IPS-15b (cell line): ENCODE measurements at regions not wholly inside any gene's neighbourhood (a gene's known extent, or its start where the extent isn't known, plus 50 kb on each side); places are given as distances from the start of the nearest gene placed in this dataset.

Source experiments
- H3K27me3 ChIP-seq: one replicate; pipeline ENCODE4 v1.6.1; 2013; ENCODE audit warnings: low read length; ENCODE audit not compliant: control insufficient read depth, insufficient read depth
- H3K36me3 ChIP-seq: one replicate; pipeline ENCODE4 v1.6.1; 2013; ENCODE audit warnings: low read length; ENCODE audit not compliant: control insufficient read depth, insufficient read depth
- H3K4me1 ChIP-seq: one replicate; pipeline ENCODE4 v1.6.1; 2013; ENCODE audit warnings: mild to moderate bottlenecking, low read length; ENCODE audit not compliant: control insufficient read depth, insufficient read depth
- H3K4me3 ChIP-seq: one replicate; pipeline ENCODE4 v1.5.1; 2013; ENCODE audit warnings: low read depth, low read length
- H3K9ac ChIP-seq: one replicate; pipeline ENCODE4 v1.6.1; 2013; ENCODE audit warnings: low read depth, mild to moderate bottlenecking, low read length
- H3K9me3 ChIP-seq: one replicate; pipeline ENCODE4 v1.6.1; 2013; ENCODE audit warnings: mild to moderate bottlenecking, low read length; ENCODE audit not compliant: control insufficient read depth, insufficient read depth

- Histone ChIP-seq H3K27me3 (no peaks in the 10 kb centered on the region), H3K9ac (no peak overlapping the region), H3K4me3 (no peak overlapping the region), H3K36me3 (no peaks in the 10 kb centered on the region), H3K9me3 (no peaks in the 10 kb centered on the region), H3K4me1 (no peaks in the 10 kb centered on the region)
These were observed 381.9 kb downstream of the SLC16A7 start for GRCh38 chr12:59977779-59978178.

- H3K4me1 ChIP-seq: no peaks in the 10 kb centered on the region
- no peaks in the 10 kb centered on the region for H3K27me3 ChIP-seq
- no peaks in the 10 kb centered on the region for H3K36me3 ChIP-seq
- H3K4me3 ChIP-seq: no peak overlapping the region
- no peaks in the 10 kb centered on the region for H3K9me3 ChIP-seq
- no peak overlapping the region for H3K9ac ChIP-seq
These were observed 384.6 kb downstream of the SLC16A7 start for GRCh38 chr12:59980476-59980875.

- no peaks in the 10 kb centered on the region for H3K27me3 ChIP-seq
- no peak overlapping the region for H3K4me3 ChIP-seq
- no peaks in the 10 kb centered on the region for H3K36me3 ChIP-seq
- H3K9ac ChIP-seq: no peak overlapping the region
- H3K9me3 ChIP-seq: no peaks in the 10 kb centered on the region
- H3K4me1 ChIP-seq: peaks cover 4% of the 10 kb centered on the region
These were observed 403.5 kb downstream of the SLC16A7 start for GRCh38 chr12:59999291-59999690.

GRCh38 chr12:60010486-60010885, 414.7 kb downstream of the SLC16A7 start:
- Histone ChIP-seq H3K4me3 (no peak overlapping the region), H3K9ac (no peak overlapping the region), H3K4me1 (no peaks in the 10 kb centered on the region), H3K27me3 (no peaks in the 10 kb centered on the region), H3K9me3 (no peaks in the 10 kb centered on the region), H3K36me3 (no peaks in the 10 kb centered on the region)

GRCh38 chr12:60012659-60013058, 416.8 kb downstream of the SLC16A7 start:
- Histone ChIP-seq H3K36me3 (no peaks in the 10 kb centered on the region), H3K9ac (no peak overlapping the region), H3K4me1 (no peaks in the 10 kb centered on the region), H3K9me3 (no peaks in the 10 kb centered on the region), H3K4me3 (no peak overlapping the region), H3K27me3 (no peaks in the 10 kb centered on the region)

- no peak overlapping the region for H3K9ac ChIP-seq
- no peaks in the 10 kb centered on the region for H3K4me1 ChIP-seq
- H3K4me3 ChIP-seq: no peak overlapping the region
- H3K9me3 ChIP-seq: no peaks in the 10 kb centered on the region
- H3K27me3 ChIP-seq: no peaks in the 10 kb centered on the region
- no peaks in the 10 kb centered on the region for H3K36me3 ChIP-seq
These were observed 418.6 kb downstream of the SLC16A7 start for GRCh38 chr12:60014436-60014835.

GRCh38 chr12:60020068-60020467, 424.2 kb downstream of the SLC16A7 start:
- no peaks in the 10 kb centered on the region for H3K4me1 ChIP-seq
- H3K9ac ChIP-seq: no peak overlapping the region
- H3K36me3 ChIP-seq: no peaks in the 10 kb centered on the region
- no peak overlapping the region for H3K4me3 ChIP-seq
- no peaks in the 10 kb centered on the region for H3K27me3 ChIP-seq
- no peaks in the 10 kb centered on the region for H3K9me3 ChIP-seq

GRCh38 chr12:60021235-60021634, 425.4 kb downstream of the SLC16A7 start:
- Histone ChIP-seq H3K27me3 (no peaks in the 10 kb centered on the region), H3K4me1 (no peaks in the 10 kb centered on the region), H3K9ac (no peak overlapping the region), H3K4me3 (no peak overlapping the region), H3K9me3 (no peaks in the 10 kb centered on the region), H3K36me3 (no peaks in the 10 kb centered on the region)

- H3K9me3 ChIP-seq: no peaks in the 10 kb centered on the region
- H3K27me3 ChIP-seq: no peaks in the 10 kb centered on the region
- no peaks in the 10 kb centered on the region for H3K36me3 ChIP-seq
- H3K4me1 ChIP-seq: no peaks in the 10 kb centered on the region
- H3K4me3 ChIP-seq: no peak overlapping the region
- no peak overlapping the region for H3K9ac ChIP-seq
These were observed 431.4 kb downstream of the SLC16A7 start for GRCh38 chr12:60027266-60027665.

GRCh38 chr12:60034147-60034546, 438.3 kb downstream of the SLC16A7 start:
- Histone ChIP-seq H3K9ac (no peak overlapping the region), H3K4me3 (no peak overlapping the region), H3K36me3 (no peaks in the 10 kb centered on the region), H3K9me3 (peaks cover 9% of the 10 kb centered on the region), H3K4me1 (no peaks in the 10 kb centered on the region), H3K27me3 (no peaks in the 10 kb centered on the region)

- H3K9ac ChIP-seq: no peak overlapping the region
- no peaks in the 10 kb centered on the region for H3K36me3 ChIP-seq
- no peak overlapping the region for H3K4me3 ChIP-seq
- H3K9me3 ChIP-seq: peaks cover 9% of the 10 kb centered on the region
- no peaks in the 10 kb centered on the region for H3K4me1 ChIP-seq
- no peaks in the 10 kb centered on the region for H3K27me3 ChIP-seq
These were observed 440.0 kb downstream of the SLC16A7 start for GRCh38 chr12:60035835-60036234.

GRCh38 chr12:60042835-60043234, 447.0 kb downstream of the SLC16A7 start:
- no peaks in the 10 kb centered on the region for H3K27me3 ChIP-seq
- no peaks in the 10 kb centered on the region for H3K36me3 ChIP-seq
- H3K9me3 ChIP-seq: no peaks in the 10 kb centered on the region
- H3K9ac ChIP-seq: no peak overlapping the region
- H3K4me3 ChIP-seq: no peak overlapping the region
- H3K4me1 ChIP-seq: no peaks in the 10 kb centered on the region

GRCh38 chr12:60043236-60043635, 447.4 kb downstream of the SLC16A7 start:
- no peaks in the 10 kb centered on the region for H3K9me3 ChIP-seq
- no peaks in the 10 kb centered on the region for H3K4me1 ChIP-seq
- H3K36me3 ChIP-seq: no peaks in the 10 kb centered on the region
- no peak overlapping the region for H3K9ac ChIP-seq
- H3K4me3 ChIP-seq: no peak overlapping the region
- no peaks in the 10 kb centered on the region for H3K27me3 ChIP-seq
